NB4 (cell line): ENCODE measurements at regions not wholly inside any gene's neighbourhood (a gene's known extent, or its start where the extent isn't known, plus 50 kb on each side); places are given as distances from the start of the nearest gene placed in this dataset.

Experiments
- CTCF ChIP-seq: IDR thresholded peaks from one replicate; pipeline ENCODE4 v1.5.1; 2012; ENCODE audit warnings: low read depth, low read length
- MYC ChIP-seq: IDR thresholded peaks from 2 replicates; pipeline ENCODE4 v1.6.1; 2011; ENCODE audit warnings: low read depth, low read length

- TF ChIP-seq MYC (no peak), CTCF (no peak)
Measured at GRCh38 chr3:153111016-153111415, 51.0 kb upstream of the RAP2B start.
